ENCODE measurements at regions not wholly inside any gene's neighbourhood (a gene's known extent, or its start where the extent isn't known, plus 50 kb on each side); places are given as distances from the start of the nearest gene placed in this dataset.

GRCh38 chr5:29930316-29930715, 1263.2 kb upstream of the CDH6 start:
- no peak for ATAC-seq

GRCh38 chr5:29924107-29924506, 1269.4 kb upstream of the CDH6 start:
- ATAC-seq = no peak

GRCh38 chr5:29905626-29906353, 1287.7 kb upstream of the CDH6 start:
- ATAC-seq = no peak

- no peak for ATAC-seq
Measured at GRCh38 chr5:29902859-29903258, 1290.6 kb upstream of the CDH6 start.

- ATAC-seq = no peak
Measured at GRCh38 chr5:29899583-29899982, 1293.9 kb upstream of the CDH6 start.

- no peak for ATAC-seq
Measured at GRCh38 chr5:29897916-29898315, 1295.6 kb upstream of the CDH6 start.

- no peak for ATAC-seq
Measured at GRCh38 chr5:29896646-29897045, 1296.8 kb upstream of the CDH6 start.

GRCh38 chr5:29894668-29895067, 1298.8 kb upstream of the CDH6 start:
- no peak for ATAC-seq

- ATAC-seq = no peak
Measured at GRCh38 chr5:29889051-29889450, 1304.4 kb upstream of the CDH6 start.

GRCh38 chr5:29885595-29885994, 1307.9 kb upstream of the CDH6 start:
- ATAC-seq = no peak

- ATAC-seq = no peak
Measured at GRCh38 chr5:29882036-29882435, 1311.5 kb upstream of the CDH6 start.

GRCh38 chr5:29879401-29879800, 1314.1 kb upstream of the CDH6 start:
- ATAC-seq = no peak

GRCh38 chr5:29878599-29878998, 1314.9 kb upstream of the CDH6 start:
- ATAC-seq = no peak

- no peak for ATAC-seq
Measured at GRCh38 chr5:29867155-29867554, 1326.3 kb upstream of the CDH6 start.

GRCh38 chr5:29853711-29854220, 1339.7 kb upstream of the CDH6 start:
- ATAC-seq = no peak

- ATAC-seq = no peak
Measured at GRCh38 chr5:29852329-29852728, 1341.2 kb upstream of the CDH6 start.

GRCh38 chr5:29845206-29845605, 1348.3 kb upstream of the CDH6 start:
- ATAC-seq = no peak

GRCh38 chr5:29833394-29833793, 1360.1 kb upstream of the CDH6 start:
- no peak for ATAC-seq

GRCh38 chr5:29822521-29822920, 1371.0 kb upstream of the CDH6 start:
- no peak for ATAC-seq

GRCh38 chr5:29811914-29812679, 1381.4 kb upstream of the CDH6 start:
- no peak for ATAC-seq

- ATAC-seq = no peak
Measured at GRCh38 chr5:29805804-29806203, 1387.7 kb upstream of the CDH6 start.

- no peak for ATAC-seq
Measured at GRCh38 chr5:29800752-29801151, 1392.7 kb upstream of the CDH6 start.

- ATAC-seq = no peak
Measured at GRCh38 chr5:29796013-29796412, 1397.5 kb upstream of the CDH6 start.

- no peak for ATAC-seq
Measured at GRCh38 chr5:29795096-29795652, 1398.3 kb upstream of the CDH6 start.
